Limb (tissue), 2 donors: ENCODE measurements at regions not wholly inside any gene's neighbourhood (a gene's known extent, or its start where the extent isn't known, plus 50 kb on each side); places are given as distances from the start of the nearest gene placed in this dataset.
A peak's percentile ranks its signal among the peaks of the same experiment; 100 is the strongest.
"Not testable (repeated sequence)": the region's sequence is repeated elsewhere in the genome, so short reads cannot be mapped to it uniquely, and the experiment has no call there.

Source experiments
- DNase-seq, 2 donors: peaks; one replicate each; pipeline ENCODE4 v3.0.0-alpha.2; 2016; ENCODE audit errors: extremely low spot score in 2 of 2

DNA sequence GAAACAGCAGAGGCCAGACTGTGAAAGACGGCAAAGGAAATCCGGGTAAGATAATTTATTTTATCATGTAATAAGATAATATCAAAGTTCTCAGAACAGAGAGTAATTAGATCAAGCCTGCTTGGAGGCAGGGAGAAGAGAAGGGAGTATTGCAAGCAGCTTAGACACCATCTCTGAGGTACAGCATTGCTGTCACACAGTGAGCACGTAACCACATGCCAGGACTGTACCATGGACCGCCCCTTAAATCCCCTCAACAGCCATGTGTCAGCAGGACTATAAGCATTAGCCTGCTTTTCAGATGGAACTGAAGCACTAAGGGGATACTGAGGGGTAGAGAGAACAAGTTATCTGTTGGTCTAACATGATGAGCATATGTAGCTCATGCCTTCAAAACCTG, 141.5 kb downstream of the C6orf118 start:
- DNase-seq = no peak

DNA sequence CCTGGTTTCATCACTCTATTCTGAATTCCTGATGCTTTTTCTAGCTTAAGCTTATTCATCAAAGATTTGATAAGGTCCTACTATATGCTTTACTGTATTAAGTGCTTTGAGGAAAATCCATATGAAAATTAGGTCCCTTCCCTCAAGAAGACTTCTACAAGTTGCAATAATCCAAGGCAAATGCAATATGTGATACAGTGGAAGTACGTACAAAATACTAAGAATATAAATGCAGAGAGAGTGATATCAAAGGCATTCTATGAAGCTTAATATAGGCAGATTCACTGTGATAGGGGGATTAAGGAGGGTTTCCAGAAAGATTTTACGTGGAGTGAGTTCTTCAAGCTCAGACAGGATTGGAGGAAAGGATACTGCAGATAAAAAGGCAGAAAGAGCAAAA, 142.1 kb downstream of the C6orf118 start:
- no peak for DNase-seq

DNA sequence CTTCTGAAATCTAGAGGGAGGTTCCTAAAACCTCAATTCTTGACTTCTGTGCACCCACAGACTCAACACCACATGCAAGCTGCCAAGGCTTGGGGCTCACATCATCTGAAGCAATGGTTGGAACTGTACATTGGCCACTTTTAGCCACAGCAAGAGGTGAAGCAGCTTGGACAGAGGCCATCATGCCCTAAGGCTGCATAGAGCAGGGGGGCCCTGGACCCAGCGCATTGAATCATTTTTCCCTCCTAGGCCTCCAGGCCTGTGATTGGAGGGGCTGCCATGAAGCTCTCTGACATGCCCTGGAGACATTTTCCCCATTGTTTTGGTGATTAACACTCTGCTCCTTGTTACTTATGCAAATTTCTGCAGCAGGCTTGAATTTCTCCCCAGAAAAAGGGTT, 145.9 kb downstream of the C6orf118 start:
- no peak for DNase-seq

DNA sequence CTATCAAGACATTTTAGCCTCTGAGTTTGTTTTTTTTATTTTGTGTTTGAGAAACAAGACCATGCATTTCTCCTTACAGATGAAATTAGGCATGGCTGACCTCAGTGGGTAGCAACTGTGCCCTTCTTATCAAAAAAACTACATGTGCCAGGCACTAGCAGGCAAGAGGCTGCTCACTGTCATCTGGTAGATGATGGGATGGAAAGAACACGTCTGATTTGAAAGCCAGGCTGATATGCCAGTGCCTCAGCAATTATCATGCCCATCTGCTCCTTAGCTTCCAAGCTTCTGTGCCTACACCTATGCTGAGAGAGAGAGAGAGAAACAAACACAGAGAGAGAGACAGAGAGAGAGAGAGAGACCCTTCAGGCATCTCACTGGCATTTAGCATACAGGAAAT, 149.9 kb downstream of the C6orf118 start:
- no peak for DNase-seq

DNA sequence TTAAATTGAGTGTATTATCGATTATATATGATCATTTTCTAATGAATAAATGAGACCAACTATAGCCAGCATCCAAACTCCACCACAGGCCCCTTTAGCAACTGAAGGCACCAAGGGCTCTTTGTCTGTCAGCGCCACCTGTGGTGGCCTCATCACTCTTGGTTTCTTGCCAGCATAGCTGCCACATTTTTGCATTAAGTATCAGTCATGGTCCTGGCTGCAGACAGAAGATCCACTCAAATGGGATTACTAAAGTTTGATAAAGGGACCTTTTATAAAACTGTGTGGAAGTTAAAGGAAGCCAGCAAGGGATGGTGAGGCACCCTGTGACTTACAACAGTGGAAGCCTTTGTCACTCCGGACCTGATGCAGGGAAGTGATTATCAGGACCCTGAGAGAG, 162.9 kb downstream of the C6orf118 start:
- DNase-seq = no peak

DNA sequence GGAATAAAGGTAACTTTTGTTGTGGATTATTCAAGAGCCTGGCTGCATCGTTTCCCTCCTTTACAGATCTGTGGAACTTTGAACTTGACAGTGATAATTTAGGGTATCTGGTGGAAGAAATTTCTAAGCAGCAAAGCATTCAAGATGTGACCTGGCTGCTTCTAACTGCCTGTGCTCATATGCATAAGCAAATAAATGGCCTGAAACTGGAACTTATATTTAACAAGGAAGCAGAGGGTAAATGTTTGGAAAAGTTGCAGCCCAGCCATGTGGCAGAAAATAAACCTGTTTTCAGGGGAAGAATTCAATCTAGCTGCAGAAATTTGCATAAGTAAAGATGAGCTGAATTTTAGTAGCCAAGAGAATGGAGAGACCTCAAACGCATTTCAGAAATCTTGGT, 173.5 kb downstream of the C6orf118 start:
- DNase-seq = no peak

DNA sequence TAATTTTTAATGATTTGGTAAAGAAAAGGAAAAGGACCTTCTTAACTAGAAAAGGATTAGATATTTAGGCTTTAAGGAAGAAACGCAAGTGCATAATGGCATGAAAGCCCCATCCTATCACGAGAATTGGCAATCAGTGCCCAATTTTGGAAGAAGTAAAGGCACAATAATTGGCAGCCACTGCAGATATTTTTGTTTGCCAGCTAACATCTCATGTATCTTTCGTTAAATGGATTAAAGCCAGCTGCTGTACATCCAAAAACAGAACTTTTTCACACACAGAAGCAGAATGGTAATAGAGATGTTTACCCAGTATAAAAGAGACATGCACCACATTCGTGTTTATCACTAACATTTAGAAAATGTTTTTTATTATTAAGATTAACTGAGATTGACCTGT, 180.3 kb downstream of the C6orf118 start:
- no peak for DNase-seq

DNA sequence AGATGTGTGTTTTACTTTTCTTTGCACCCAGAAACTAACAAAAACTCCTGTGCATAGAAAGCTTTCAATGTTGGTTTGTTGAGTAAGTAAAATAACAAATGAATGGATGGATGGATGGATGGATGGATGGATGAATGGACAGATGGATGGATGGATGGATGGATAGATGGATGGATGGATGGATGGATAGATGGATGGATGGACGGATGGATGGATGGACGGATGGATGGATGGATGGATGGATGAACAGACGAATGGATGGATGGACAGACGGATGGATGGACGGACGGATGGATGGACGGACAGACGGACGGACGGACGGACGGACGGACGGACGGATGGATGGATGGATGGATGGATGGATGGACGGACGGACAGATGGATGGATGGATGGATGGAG, 181.7 kb downstream of the C6orf118 start:
- not testable (repeated sequence) for DNase-seq

DNA sequence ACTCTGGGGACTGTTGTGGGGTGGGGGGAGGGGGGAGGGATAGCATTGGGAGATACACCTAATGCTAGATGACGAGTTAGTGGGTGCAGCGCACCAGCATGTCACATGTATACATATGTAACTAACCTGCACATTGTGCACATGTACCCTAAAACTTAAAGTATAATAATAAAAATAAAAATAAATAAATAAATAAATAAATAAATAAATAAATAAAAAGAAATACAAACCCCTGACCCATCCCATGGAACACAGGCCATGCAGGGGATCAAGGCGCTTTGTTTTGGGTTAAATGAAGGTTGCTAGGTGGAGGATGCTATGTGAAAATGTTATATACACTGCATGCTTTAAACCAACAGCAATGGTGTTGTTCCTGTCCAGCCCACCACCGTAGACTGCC, 184.7 kb downstream of the C6orf118 start:
- DNase-seq = not testable (repeated sequence)

DNA sequence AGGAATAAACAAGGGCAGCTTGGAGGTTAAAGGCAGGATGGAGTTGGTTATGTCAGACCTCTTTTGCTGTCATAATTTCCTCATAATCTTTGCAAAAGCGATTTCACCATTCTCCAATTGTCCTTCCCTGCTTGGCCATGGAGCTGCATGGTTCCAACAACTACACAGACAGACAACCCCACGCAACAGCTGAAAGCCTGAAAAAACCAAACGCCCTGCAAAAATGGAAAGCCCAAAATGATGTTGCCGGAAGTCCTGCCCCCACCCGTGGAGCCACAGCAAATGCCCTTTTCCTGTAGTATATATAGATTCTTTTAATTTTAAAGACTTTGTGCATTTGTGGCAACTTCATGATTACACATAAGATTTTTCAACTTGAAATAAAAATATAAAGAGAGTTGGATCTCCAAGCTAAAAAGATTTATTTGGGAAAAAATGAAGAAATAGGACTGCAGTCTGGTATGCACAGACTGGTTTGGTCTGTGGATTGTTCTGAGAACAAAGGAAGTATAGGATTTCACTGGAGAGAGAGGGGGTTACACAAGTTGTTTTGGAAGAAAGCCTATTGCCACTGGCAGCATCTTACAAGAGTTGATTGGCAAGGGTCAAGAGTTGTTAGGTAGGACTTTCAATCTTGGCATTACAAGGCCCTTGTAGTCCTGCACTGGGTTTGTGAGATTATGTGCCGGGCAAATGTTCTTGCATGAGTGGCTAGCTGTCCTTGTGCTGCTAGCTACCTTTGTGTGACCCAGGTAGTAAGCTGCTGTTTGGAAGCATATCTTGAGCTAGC, 190.0 kb downstream of the C6orf118 start:
- DNase-seq = no peak

DNA sequence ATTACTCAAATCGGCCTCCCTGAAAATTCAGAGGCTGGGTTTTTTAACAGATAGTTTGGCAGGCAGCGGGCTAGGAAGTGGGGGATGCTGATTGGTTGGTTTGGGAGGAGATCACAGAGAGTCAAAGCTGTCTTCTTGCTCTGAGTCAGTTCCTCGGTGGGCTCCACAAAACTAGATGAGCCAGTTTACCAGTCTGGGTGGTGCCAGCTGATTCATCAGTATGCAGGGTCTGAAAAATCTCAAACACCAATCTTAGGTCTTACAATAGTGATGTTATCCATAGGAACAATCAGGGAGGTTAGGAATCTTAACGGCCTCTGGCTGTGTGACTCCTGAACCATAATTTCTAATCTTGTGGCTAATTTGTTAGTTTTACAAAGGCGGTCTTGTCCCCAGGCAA, 190.7 kb downstream of the C6orf118 start:
- DNase-seq = no peak

DNA sequence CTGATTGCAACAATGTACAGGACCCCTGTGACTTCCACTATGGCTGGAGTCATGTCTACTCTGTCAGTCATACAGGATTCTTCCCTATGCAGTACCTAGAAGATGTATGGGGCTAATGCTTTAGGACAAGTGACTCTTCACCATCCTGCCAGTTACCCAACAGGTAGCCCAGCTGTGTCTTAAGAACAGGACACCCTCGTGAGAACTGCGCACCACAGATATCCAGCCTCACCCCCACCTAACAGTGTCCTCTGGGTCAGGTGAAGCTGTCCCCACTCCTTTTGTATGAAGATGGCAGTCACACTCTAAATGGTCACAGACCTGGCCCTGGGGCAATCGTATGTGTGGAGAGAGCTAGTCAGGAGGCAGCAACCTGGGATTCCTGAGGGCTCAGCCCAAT, 191.6 kb downstream of the C6orf118 start:
- DNase-seq = no peak

DNA sequence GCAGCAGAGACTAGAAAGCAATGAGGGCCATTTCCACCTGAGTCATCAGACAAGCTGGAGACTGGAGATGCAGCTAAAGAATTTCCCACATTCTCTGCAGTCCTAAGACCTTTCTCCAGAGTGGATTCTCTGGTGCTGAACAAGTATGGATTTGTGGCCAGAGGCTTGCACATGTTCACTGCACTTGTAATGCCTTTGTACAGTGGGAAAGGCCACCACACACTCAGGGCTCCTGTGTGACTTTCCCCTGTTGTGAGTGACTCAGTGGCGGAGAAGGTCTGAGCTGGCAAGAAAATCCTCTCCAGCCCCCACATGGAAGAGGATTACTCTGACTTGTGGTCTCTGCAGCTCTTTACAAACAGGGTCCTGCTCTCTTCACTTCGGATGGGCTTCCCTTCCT, 192.3 kb downstream of the C6orf118 start:
- DNase-seq = no peak

DNA sequence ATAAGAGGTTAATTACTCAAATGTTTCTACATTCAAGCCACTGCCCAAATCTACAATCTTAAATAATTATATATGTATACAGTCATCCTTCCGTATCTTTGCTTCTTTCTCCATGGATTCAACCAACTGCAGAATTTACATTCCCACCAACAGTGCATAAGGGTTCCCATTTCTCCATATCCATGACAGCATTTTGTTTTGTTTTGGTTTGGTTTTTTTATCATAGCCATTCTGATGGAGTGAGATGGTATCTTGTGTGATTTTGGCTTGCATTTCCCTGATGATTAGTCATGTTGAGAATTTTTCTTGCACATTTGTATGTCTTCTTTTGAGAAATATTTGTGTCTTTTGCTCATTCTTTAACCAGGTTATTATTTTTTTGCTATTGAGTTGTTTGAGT, 198.5 kb downstream of the C6orf118 start:
- no peak for DNase-seq

DNA sequence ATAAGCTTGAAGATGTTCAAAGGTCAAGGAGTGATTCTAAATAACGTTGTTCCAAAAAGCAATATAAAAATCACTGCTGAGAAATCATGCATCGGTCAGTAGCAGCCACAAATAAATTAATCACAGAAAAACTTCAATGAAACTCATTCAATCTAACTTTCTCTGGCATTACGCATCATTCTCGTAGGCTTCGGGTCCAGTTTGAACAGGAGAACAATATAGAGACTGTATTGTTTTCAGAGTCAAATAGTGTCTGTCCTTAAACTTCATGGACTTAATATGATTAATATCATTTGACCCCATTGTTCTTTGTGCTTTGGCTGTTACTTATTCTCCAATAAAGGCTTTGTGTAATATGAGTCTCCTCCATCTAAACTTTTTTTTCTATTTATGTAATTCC, 200.4 kb downstream of the C6orf118 start:
- DNase-seq = no peak

DNA sequence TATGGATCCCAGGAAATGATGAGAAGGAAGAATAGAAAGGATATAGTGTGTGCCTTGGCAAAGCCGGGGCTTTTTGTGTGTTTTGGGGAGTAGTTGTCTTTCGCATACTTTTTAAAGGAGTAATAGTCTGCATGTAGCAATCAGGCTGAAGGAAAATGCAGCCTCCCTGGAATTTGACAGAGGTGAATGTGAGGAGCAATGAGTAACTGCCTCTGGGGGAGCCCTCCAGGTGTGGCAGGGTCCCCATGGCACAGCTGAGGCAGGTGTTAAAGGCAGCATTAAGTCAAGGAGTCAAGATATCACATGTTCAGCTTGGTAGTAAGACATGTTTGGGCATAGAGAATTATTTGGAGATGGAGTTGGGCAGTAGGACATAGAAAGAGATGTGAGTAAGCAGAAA, 203.1 kb downstream of the C6orf118 start:
- DNase-seq = no peak

DNA sequence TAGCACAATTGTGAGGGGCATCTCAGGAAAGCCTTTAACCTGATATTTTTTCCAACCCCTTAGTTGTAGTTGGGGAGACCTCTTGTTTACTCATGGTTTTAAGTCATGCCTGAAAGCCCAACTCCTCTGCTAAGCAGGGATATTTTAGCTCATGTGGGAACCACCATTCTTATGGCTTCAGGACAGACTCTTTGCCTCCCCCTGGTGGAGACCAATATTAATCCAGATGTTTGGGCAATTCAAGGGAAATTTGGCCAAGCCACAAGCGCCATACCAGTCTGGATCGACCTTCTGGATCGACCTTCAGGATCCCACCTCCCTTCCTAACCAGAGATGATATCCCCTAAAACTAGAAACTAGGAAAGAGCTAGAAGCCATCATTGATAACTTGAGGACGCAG, 211.2 kb downstream of the C6orf118 start:
- no peak for DNase-seq

DNA sequence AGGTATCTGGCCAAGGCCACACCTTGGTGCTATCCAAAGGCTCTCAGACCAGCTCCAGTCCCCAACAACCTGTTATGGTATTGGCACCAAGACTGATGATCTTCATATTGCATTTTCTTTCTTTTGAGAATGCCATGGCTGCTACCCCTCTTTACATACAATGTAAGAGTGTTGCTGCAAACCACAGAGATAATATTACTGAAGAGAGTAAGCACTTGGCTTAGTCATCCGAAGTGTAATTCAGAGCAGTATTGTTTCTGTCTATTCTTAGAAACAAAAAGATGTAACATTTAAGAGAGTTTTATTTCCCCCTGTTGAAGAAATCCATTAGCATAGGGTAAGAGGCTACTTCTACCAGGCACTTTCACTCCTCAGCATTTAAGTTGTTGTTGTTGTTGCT, 212.5 kb downstream of the C6orf118 start:
- DNase-seq = no peak

DNA sequence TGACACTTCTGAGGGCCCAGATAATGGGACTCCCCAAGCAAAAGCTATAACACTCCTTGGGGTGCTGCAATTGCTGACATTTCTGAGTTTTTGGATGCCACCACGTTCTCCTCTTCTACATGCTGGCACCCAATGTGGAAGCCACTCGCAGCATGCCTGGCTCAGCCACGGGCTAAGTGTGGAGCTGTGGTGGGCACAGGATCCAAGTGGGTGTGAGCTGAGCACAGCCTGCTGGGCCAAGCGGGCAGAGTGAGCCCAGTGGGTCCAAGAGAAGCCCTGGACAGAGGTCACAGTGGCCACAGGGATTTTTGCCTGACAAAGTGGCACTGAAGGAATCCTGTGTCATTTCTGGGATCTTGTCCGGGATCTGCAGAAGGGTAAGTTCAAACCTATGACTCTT, 213.2 kb downstream of the C6orf118 start:
- no peak for DNase-seq

DNA sequence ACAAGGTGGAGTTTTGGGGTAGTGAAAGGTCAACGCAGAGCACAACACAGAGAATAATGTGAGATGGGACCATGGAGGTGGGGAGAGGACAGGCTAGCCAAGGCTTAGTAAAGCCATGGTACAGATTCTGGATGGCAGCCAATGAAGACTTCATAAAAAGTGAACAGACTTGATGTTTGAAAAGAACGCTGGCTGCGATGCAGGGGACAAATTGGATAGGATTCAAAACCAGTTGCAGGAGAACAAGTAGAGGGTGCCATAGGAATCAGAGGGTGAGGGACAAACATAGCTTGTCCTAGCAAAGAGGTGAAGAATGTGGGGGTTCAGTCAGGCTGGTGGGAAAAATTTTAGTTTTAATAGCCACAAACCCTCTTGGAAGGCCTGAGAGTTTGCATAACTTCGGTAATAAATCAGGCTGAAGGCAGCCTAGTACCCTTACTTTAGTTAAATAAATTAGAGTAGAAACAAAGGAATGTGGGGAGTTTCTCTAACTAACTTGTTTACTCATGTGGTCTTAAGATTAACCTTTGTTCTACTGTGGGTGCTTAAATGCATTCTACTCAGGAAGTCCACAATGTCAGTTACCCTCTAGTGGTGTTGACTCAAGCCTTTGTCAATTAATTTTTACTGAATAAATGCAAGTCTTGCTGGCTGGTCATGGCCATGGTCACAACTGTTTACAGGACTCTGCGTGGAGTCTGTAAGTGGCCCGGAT, 216.4 kb downstream of the C6orf118 start:
- DNase-seq = no peak

DNA sequence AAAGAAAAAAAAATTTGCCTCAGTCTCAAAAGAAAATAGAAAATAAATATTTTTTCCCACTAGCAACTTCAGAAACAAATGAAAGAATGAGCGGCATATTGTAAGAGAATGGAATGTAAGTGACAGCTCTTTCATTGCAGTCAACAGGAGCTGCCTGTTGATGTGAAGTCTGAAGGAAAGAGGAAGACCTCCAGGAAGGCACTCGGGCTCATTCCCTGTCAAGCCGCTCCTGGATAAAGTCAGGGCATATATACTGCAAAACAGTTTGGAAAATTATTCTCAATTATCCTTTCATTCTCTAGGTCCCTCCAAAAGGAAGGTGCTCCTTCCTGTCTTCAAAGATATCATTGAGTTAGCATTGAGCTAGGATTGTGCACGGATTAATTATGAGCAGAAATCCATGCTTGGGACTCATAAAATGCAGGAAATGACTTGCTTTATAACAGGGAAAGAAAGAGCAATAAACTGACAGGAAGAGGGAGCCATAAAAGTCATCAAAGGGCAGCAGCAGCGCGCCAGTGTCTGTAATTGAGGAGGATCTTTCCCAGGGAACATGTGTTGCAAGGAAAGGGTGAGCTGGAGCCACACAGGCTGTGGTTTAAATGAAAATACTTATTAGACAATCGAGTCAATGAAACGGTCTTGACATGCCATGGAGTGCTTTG, 218.2 kb downstream of the C6orf118 start:
- DNase-seq = peak in 1 of 2 donors; percentile 23

DNA sequence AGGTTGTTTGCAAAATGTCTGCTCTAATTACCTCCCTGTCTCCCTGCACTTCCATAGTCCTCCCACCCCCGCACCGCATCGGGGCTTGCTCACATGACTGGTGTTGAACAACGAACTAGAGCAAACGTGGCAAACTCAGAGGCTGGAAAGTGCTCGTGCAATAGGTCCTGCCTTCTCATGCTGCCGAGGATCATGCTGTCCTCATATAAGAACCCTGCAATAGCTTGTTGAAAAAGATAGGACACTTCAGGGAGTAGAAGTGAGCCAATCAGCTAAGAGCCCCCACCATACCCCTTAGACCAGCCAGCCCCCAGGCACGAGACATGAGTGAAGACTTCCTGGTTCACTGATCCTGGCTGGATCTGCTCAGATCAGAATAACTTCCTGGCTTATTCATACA, 219.2 kb downstream of the C6orf118 start:
- DNase-seq = no peak

DNA sequence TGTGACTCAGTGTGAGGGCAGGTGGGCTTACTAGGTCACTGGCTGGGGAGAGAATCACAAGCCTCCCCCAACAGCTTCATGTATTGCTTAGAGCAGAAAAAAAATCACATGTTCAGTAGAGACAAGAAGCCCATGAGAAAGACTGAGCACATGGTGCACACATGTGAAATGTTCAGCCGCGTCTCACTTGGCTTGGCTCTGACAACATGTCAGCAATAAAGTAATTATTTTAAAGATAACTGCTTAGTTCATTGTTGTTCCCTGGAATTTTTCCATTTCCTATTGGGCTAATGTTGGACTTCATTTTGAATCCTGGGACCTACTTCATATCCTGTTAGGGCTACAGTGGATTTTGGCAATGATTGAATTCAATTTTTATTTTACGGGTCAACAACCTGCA, 222.6 kb downstream of the C6orf118 start:
- peak in 1 of 2 donors; percentile 24 for DNase-seq
